ENCODE measurements at regions not wholly inside any gene's neighbourhood (a gene's known extent, or its start where the extent isn't known, plus 50 kb on each side); places are given as distances from the start of the nearest gene placed in this dataset.

- no peaks in the 10 kb centered on the region for H3K4me1 Mint-ChIP-seq (ENCODE audit: low read depth)
- H3K27ac Mint-ChIP-seq, result no peak overlapping the region
- H3K9me3 Mint-ChIP-seq, result no peaks in the 10 kb centered on the region
- peaks cover 18% of the 10 kb centered on the region for H3K27me3 Mint-ChIP-seq
- no peak overlapping the region for H3K4me3 Mint-ChIP-seq
- H3K36me3 Mint-ChIP-seq (ENCODE audit: low read depth), result no peaks in the 10 kb centered on the region
Observed at GRCh38 chr3:194231929-194232832, 96.2 kb downstream of the HES1 start.

- peaks cover 13% of the 10 kb centered on the region for H3K27me3 Mint-ChIP-seq
- H3K36me3 Mint-ChIP-seq (ENCODE audit: low read depth), result no peaks in the 10 kb centered on the region
- no peaks in the 10 kb centered on the region for H3K9me3 Mint-ChIP-seq
- no peak overlapping the region for H3K4me3 Mint-ChIP-seq
- no peaks in the 10 kb centered on the region for H3K4me1 Mint-ChIP-seq (ENCODE audit: low read depth)
- no peak overlapping the region for H3K27ac Mint-ChIP-seq
Observed at GRCh38 chr3:194233150-194233549, 97.2 kb downstream of the HES1 start.

- Mint-ChIP-seq H3K4me3 (no peak overlapping the region), H3K27me3 (peaks cover 4% of the 10 kb centered on the region), H3K36me3 (ENCODE audit: low read depth) (no peaks in the 10 kb centered on the region), H3K27ac (no peak overlapping the region), H3K9me3 (no peaks in the 10 kb centered on the region), H3K4me1 (ENCODE audit: low read depth) (no peaks in the 10 kb centered on the region)
Observed at GRCh38 chr3:194235160-194235559, 99.2 kb downstream of the HES1 start.

DNA sequence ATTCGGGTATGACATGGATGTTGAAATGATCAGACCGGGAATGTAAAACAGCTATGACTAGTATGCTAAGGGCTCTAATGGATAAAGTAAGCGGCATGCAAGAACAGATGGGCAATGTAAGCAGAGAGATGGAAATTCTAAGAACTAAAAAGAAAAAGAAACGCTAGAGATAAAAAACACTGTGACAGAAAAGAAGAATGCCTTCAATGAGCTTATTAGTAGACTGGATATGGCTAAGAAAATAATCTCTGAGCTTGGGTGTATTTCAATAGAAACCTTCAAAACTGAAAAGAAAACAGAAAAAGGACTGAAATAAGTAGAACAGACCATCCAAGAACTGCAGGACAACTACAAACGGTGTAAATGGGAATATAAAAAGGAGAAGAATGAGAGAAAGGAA, 101.2 kb downstream of the HES1 start:
- Mint-ChIP-seq H3K27ac (no peak overlapping the region), H3K36me3 (ENCODE audit: low read depth) (no peaks in the 10 kb centered on the region), H3K4me3 (no peak overlapping the region), H3K9me3 (no peaks in the 10 kb centered on the region), H3K27me3 (peaks cover 2% of the 10 kb centered on the region), H3K4me1 (ENCODE audit: low read depth) (no peaks in the 10 kb centered on the region)

- Mint-ChIP-seq H3K27me3 (peaks cover 7% of the 10 kb centered on the region), H3K27ac (no peak overlapping the region), H3K4me1 (ENCODE audit: low read depth) (no peaks in the 10 kb centered on the region)
Observed at GRCh38 chr3:194240766-194241165, 104.8 kb downstream of the HES1 start.

GRCh38 chr3:194243172-194243837, 107.4 kb downstream of the HES1 start:
- no peaks in the 10 kb centered on the region for H3K9me3 Mint-ChIP-seq
- no peaks in the 10 kb centered on the region for H3K36me3 Mint-ChIP-seq (ENCODE audit: low read depth)
- no peaks in the 10 kb centered on the region for H3K4me1 Mint-ChIP-seq (ENCODE audit: low read depth)
- no peak overlapping the region for H3K4me3 Mint-ChIP-seq
- H3K27me3 Mint-ChIP-seq, result peaks cover 7% of the 10 kb centered on the region
- H3K27ac Mint-ChIP-seq, result no peak overlapping the region

More at GRCh38 chr3:194240766-194241165, 104.8 kb downstream of the HES1 start:
- H3K9me3 Mint-ChIP-seq, result no peaks in the 10 kb centered on the region
- H3K36me3 Mint-ChIP-seq (ENCODE audit: low read depth), result no peaks in the 10 kb centered on the region
- H3K4me3 Mint-ChIP-seq, result no peak overlapping the region

- no peaks in the 10 kb centered on the region for H3K36me3 Mint-ChIP-seq (ENCODE audit: low read depth)
- no peak overlapping the region for H3K27ac Mint-ChIP-seq
- peaks cover 7% of the 10 kb centered on the region for H3K27me3 Mint-ChIP-seq
- no peaks in the 10 kb centered on the region for H3K9me3 Mint-ChIP-seq
- H3K4me3 Mint-ChIP-seq, result no peak overlapping the region
- no peaks in the 10 kb centered on the region for H3K4me1 Mint-ChIP-seq (ENCODE audit: low read depth)
Observed at GRCh38 chr3:194244167-194244566, 107.0 kb downstream of the CPN2 start.

GRCh38 chr3:194245474-194245873, 105.7 kb downstream of the CPN2 start:
- peaks cover 7% of the 10 kb centered on the region for H3K27me3 Mint-ChIP-seq
- no peaks in the 10 kb centered on the region for H3K9me3 Mint-ChIP-seq
- H3K4me3 Mint-ChIP-seq, result no peak overlapping the region
- H3K27ac Mint-ChIP-seq, result no peak overlapping the region
- H3K4me1 Mint-ChIP-seq (ENCODE audit: low read depth), result no peaks in the 10 kb centered on the region
- no peaks in the 10 kb centered on the region for H3K36me3 Mint-ChIP-seq (ENCODE audit: low read depth)

- H3K36me3 Mint-ChIP-seq (ENCODE audit: low read depth), result no peaks in the 10 kb centered on the region
- H3K4me1 Mint-ChIP-seq (ENCODE audit: low read depth), result no peaks in the 10 kb centered on the region
- H3K9me3 Mint-ChIP-seq, result no peaks in the 10 kb centered on the region
- no peak overlapping the region for H3K4me3 Mint-ChIP-seq
- no peak overlapping the region for H3K27ac Mint-ChIP-seq
- peaks cover 9% of the 10 kb centered on the region for H3K27me3 Mint-ChIP-seq
Observed at GRCh38 chr3:194245975-194246561, 105.1 kb downstream of the CPN2 start.

GRCh38 chr3:194246709-194247349, 104.3 kb downstream of the CPN2 start:
- H3K27ac Mint-ChIP-seq, result no peak overlapping the region
- no peaks in the 10 kb centered on the region for H3K9me3 Mint-ChIP-seq
- H3K4me3 Mint-ChIP-seq, result no peak overlapping the region
- peaks cover 12% of the 10 kb centered on the region for H3K27me3 Mint-ChIP-seq
- no peaks in the 10 kb centered on the region for H3K4me1 Mint-ChIP-seq (ENCODE audit: low read depth)
- no peaks in the 10 kb centered on the region for H3K36me3 Mint-ChIP-seq (ENCODE audit: low read depth)

- Mint-ChIP-seq H3K27me3 (peaks cover 8% of the 10 kb centered on the region), H3K4me1 (ENCODE audit: low read depth) (no peaks in the 10 kb centered on the region), H3K4me3 (no peak overlapping the region), H3K9me3 (no peaks in the 10 kb centered on the region), H3K36me3 (ENCODE audit: low read depth) (no peaks in the 10 kb centered on the region), H3K27ac (no peak overlapping the region)
Observed at GRCh38 chr3:194247350-194247740, 103.8 kb downstream of the CPN2 start.

DNA sequence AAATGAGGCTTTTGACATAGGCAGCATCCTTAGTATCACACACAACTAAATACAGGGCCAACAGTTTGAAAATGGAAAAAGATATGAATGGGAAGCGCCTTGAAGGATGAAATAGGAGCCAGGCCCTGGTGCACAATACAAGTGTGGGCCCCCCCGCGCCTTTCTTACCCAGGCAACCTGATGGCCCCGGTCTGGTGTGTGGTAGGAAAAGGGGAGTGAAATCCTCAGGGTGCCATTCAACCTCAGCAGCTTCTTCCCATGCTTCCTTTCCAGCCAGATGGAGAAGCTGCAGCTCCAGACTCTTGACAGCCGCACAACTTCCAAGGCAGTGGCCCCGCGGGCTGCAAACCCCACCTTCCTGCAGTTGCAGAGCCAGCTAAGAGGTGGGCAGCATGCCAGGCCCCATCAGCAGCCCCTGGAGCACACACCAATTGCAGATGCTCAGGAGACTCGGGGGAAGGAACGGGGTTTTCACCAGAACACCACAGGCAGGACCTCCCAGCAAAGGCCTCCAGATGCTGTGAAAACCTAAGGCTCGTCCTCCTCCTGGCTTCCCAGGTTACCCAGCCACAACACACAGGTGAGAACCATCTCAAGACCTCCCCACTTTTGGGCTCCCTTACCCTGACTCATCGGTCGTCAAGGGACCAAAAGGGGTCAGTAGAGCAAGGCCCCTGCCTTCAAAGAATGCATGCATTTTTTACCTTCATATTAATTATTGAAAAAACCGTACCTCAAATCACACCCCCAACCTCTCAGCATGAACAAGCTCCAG, 101.6 kb downstream of the CPN2 start:
- no peaks in the 10 kb centered on the region for H3K36me3 Mint-ChIP-seq (ENCODE audit: low read depth)
- no peak overlapping the region for H3K4me3 Mint-ChIP-seq
- H3K4me1 Mint-ChIP-seq (ENCODE audit: low read depth), result no peaks in the 10 kb centered on the region
- peaks cover 4% of the 10 kb centered on the region for H3K27me3 Mint-ChIP-seq
- no peak overlapping the region for H3K27ac Mint-ChIP-seq
- H3K9me3 Mint-ChIP-seq, result no peaks in the 10 kb centered on the region

- Mint-ChIP-seq H3K4me3 (no peak overlapping the region), H3K4me1 (ENCODE audit: low read depth) (peaks cover 4% of the 10 kb centered on the region), H3K9me3 (no peaks in the 10 kb centered on the region), H3K27ac (no peak overlapping the region), H3K36me3 (ENCODE audit: low read depth) (no peaks in the 10 kb centered on the region), H3K27me3 (peaks cover 4% of the 10 kb centered on the region)
Observed at GRCh38 chr3:194250098-194251002, 100.8 kb downstream of the CPN2 start.

Data from stimulated activated naive CD8-positive, alpha-beta T cell treated with anti-CD3 and anti-CD28 coated beads, Interleukin-15, Interleukin-2, amounts not matched to agents 100 ng/mL and 50 ng/mL, for 24 hours (primary cell).